Neural crest cell (in vitro differentiated cells): ENCODE measurements at regions not wholly inside any gene's neighbourhood (a gene's known extent, or its start where the extent isn't known, plus 50 kb on each side); places are given as distances from the start of the nearest gene placed in this dataset.

Experiments
- DNase-seq: peaks from one replicate; pipeline ENCODE4 v3.0.0; 2021; ENCODE audit warnings: low read depth, mixed read lengths, low spot score
- H3K27ac Mint-ChIP-seq: one replicate; pipeline ENCODE4 v1.8.0; 2021; ENCODE audit warnings: mild to moderate bottlenecking, mixed read lengths; ENCODE audit not compliant: unreplicated experiment
- H3K27me3 Mint-ChIP-seq: 2 replicates; pipeline ENCODE4 v1.8.0; 2021; ENCODE audit warnings: low read depth, mild to moderate bottlenecking, mixed read lengths
- H3K36me3 Mint-ChIP-seq: 2 replicates; pipeline ENCODE4 v1.8.0; 2021; ENCODE audit warnings: low read depth, mild to moderate bottlenecking, mixed read lengths
- H3K4me1 Mint-ChIP-seq: 2 replicates; pipeline ENCODE4 v1.8.0; 2021; ENCODE audit warnings: mixed read lengths
- H3K4me3 Mint-ChIP-seq: one replicate; pipeline ENCODE4 v1.8.0; 2021; ENCODE audit warnings: mild to moderate bottlenecking, mixed read lengths
- H3K9me3 Mint-ChIP-seq: 2 replicates; pipeline ENCODE4 v1.8.0; 2021; ENCODE audit warnings: mixed read lengths
- TF ChIP-seq, protein P1 (sequence below): fragments of 200-600 bp; sonication (generic); conservative IDR thresholded peaks from 2 replicates; pipeline ENCODE4 v1.5.0; 2021; ENCODE audit warnings: antibody characterized with exemption, mild to moderate bottlenecking

DNA sequence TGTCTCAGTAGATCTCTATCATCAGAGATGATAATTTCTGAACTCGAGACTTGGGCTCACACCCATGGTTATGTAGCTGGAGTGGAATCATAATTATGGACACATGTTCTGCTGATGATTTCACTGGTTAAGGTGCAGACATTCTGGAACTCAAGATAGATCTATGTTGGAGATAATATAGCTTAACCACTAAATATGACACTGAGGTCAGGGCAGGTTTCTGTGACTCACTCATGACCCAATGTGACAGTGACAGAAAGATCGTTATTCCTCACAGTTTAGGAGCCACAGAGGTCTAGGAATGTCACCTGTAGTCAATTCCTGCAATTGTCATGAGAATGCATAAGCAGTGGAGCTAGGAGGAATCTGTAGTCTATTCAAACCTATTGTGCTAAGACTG lies 828.6 kb downstream of the TRIB2 start:
- Mint-ChIP-seq H3K36me3 (no peaks in the 10 kb centered on the region), H3K27ac (no peak overlapping the region), H3K9me3 (no peaks in the 10 kb centered on the region), H3K27me3 (peaks cover 2% of the 10 kb centered on the region), H3K4me1 (no peaks in the 10 kb centered on the region), H3K4me3 (no peak overlapping the region)
- TF ChIP-seq, protein P1, sequence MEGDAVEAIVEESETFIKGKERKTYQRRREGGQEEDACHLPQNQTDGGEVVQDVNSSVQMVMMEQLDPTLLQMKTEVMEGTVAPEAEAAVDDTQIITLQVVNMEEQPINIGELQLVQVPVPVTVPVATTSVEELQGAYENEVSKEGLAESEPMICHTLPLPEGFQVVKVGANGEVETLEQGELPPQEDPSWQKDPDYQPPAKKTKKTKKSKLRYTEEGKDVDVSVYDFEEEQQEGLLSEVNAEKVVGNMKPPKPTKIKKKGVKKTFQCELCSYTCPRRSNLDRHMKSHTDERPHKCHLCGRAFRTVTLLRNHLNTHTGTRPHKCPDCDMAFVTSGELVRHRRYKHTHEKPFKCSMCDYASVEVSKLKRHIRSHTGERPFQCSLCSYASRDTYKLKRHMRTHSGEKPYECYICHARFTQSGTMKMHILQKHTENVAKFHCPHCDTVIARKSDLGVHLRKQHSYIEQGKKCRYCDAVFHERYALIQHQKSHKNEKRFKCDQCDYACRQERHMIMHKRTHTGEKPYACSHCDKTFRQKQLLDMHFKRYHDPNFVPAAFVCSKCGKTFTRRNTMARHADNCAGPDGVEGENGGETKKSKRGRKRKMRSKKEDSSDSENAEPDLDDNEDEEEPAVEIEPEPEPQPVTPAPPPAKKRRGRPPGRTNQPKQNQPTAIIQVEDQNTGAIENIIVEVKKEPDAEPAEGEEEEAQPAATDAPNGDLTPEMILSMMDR: no peak
- DNase-seq: no peak

DNA sequence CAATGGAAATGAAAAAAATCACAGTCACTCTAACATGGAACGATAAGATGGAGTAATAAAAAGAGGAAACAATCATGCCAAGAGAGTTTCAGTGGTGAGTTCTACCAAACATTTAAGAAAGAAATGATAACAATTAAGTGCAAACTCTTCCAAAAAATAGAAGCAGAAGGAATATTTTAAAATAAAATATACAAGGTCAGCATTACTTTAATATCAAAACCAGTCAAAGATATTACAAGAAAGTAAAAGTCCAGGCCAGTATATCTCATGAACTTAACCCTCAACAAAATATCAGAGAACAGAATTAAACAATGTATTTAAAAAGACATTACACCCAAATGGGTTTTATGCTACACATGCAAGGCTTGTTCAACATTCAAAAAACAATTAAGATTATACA lies 829.4 kb downstream of the TRIB2 start:
- Mint-ChIP-seq H3K9me3 (no peaks in the 10 kb centered on the region), H3K27me3 (no peaks in the 10 kb centered on the region), H3K4me1 (no peaks in the 10 kb centered on the region), H3K4me3 (no peak overlapping the region), H3K36me3 (no peaks in the 10 kb centered on the region), H3K27ac (no peak overlapping the region)
- TF ChIP-seq, protein P1: no peak
- DNase-seq: no peak

DNA sequence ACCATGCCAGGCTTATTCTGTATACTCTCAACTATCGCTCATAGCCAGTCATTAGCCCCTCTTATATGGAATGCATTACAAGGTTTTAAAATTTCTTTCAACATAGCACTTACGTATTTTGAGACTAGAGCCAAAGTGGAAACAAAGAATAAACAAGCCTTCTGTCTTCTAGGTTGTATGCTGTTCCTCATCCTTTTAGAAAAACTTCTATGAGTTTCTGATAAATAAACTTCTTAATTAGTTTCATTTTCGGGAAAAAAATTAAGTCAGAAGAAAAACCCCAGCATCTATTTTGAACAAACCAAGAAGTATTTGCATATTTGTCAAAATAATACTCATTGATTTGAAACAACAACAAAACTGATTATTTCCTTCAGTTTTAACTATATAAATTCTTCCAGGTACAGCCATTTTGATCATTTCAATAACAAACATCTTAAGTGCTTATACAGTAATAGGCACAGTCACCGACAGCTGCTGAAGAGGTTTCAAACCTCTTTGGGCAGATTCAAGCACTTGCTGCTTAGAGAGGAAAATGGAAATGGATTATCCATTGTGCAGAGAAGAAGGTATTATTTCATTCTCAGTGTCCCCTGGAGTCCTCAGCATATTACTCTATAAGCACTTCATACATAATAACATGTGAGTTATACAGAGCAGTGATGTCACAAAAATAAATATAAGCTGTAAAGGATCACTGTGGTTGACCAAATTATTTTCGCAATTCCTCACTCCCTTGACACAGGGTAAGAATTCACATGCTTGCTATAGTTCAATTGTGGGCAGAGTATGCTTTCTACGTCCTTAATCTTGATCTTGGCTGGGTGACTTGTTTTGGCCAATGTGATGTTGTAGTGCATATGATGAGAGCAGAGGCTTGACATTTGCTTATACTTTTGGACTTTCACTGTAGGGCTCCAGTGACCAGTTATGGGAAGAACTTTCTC lies 833.8 kb downstream of the TRIB2 start:
- no peak for DNase-seq
- no peaks in the 10 kb centered on the region for H3K9me3 Mint-ChIP-seq
- no peak overlapping the region for H3K27ac Mint-ChIP-seq
- H3K4me1 Mint-ChIP-seq: no peaks in the 10 kb centered on the region
- no peak overlapping the region for H3K4me3 Mint-ChIP-seq
- TF ChIP-seq, protein P1: no peak
- no peaks in the 10 kb centered on the region for H3K27me3 Mint-ChIP-seq
- no peaks in the 10 kb centered on the region for H3K36me3 Mint-ChIP-seq

DNA sequence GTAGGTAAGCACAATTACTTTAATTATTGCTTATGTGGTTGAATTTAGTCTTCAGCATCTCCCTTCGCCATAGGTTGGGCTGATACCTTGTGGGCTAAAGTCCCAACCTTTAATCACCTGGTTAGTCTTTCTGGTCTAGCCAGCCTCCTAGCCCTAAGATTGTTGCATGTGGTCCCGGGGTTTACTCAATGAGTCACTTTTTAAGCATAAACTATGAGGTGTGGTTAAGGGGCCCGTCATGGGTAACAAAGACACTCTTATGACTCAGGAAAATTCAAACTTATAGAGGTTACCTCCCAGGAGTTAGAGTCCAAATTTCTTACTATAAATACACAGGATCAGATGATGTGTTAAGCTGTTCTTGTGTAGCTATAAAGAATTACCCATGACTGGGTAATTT lies 841.6 kb downstream of the TRIB2 start:
- Mint-ChIP-seq H3K27ac (no peak overlapping the region), H3K4me3 (no peak overlapping the region), H3K4me1 (no peaks in the 10 kb centered on the region), H3K9me3 (no peaks in the 10 kb centered on the region), H3K36me3 (no peaks in the 10 kb centered on the region), H3K27me3 (no peaks in the 10 kb centered on the region)
- TF ChIP-seq, protein P1: no peak
- no peak for DNase-seq

DNA sequence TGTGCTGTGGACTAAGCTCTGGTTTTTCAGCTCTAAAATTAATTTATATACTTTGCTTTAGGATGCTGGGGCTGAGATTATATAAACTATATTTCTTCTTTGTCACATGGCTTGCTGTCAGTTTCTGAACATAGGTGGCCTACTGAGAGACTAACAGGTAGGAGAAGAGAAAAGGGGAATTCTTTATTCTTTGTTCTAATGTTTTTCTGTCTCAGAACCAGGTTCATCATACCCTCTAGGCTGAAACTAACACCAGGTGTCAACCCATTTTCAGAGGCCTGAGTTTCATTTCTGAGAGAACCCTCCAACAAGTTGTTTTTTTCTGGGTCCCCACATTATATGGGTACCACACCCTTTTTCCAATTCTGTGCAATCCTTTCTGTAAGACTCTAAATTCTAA lies 843.6 kb downstream of the TRIB2 start:
- no peaks in the 10 kb centered on the region for H3K4me1 Mint-ChIP-seq

More for the DNA sequence above, 843.6 kb downstream of the TRIB2 start:
- no peak for DNase-seq
- Mint-ChIP-seq H3K36me3 (no peaks in the 10 kb centered on the region), H3K27ac (no peak overlapping the region), H3K9me3 (no peaks in the 10 kb centered on the region), H3K27me3 (no peaks in the 10 kb centered on the region), H3K4me3 (no peak overlapping the region)
- TF ChIP-seq, protein P1: no peak
